ENCODE measurements at regions not wholly inside any gene's neighbourhood (a gene's known extent, or its start where the extent isn't known, plus 50 kb on each side); places are given as distances from the start of the nearest gene placed in this dataset.

GRCh38 chr10:3867454-3868270, 82.7 kb upstream of the KLF6 start:
- CTCF ChIA-PET = no interaction called here
- POLR2A ChIA-PET = interaction anchor here (0.6 to 2.6 kb wide), 5 partner anchors 16 to 647 kb away, joined by 3 to 29 read pairs (median 11); partner anchors contain the start of gene KLF6

GRCh38 chr10:3866332-3866731, 81.3 kb upstream of the KLF6 start:
- ChIA-PET POLR2A (interaction anchor here (0.6 to 2.6 kb wide), 9 partner anchors 9 to 126 kb away, joined by 3 to 29 read pairs (median 5); partner anchors contain the start of gene KLF6), CTCF (interaction anchor here (1.1 to 1.9 kb wide), 5 partner anchors 10 to 265 kb away, joined by 3 to 10 read pairs (median 6); no protein-coding TSS in a partner anchor)

GRCh38 chr10:3865565-3865964, 80.6 kb upstream of the KLF6 start:
- CTCF ChIA-PET = interaction anchor here (0.6 to 1.9 kb wide), 7 partner anchors 9 to 265 kb away, joined by 3 to 10 read pairs (median 5); no protein-coding TSS in a partner anchor

GRCh38 chr10:3861795-3862194, 76.8 kb upstream of the KLF6 start:
- ChIA-PET CTCF (no interaction called here), POLR2A (no interaction called here)

More at GRCh38 chr10:3865565-3865964, 80.6 kb upstream of the KLF6 start:
- POLR2A ChIA-PET = interaction anchor here (0.6 to 2.6 kb wide), 12 partner anchors 10 to 201 kb away, joined by 3 to 29 read pairs (median 3); partner anchors contain the start of gene KLF6

GRCh38 chr10:3858051-3858845, 73.2 kb upstream of the KLF6 start:
- POLR2A ChIA-PET = no interaction called here
- CTCF ChIA-PET = no interaction called here

- ChIA-PET POLR2A (no interaction called here), CTCF (interaction anchor here (1.9 kb wide), 1 partner anchor 8 kb away, joined by 8 read pairs; no protein-coding TSS in a partner anchor)
Observed at GRCh38 chr10:3857318-3857717, 72.3 kb upstream of the KLF6 start.

GRCh38 chr10:3856593-3856992, 71.6 kb upstream of the KLF6 start:
- POLR2A ChIA-PET = no interaction called here
- CTCF ChIA-PET = interaction anchor here (1.9 kb wide), 1 partner anchor 9 kb away, joined by 8 read pairs; no protein-coding TSS in a partner anchor

- POLR2A ChIA-PET = interaction anchor here (0.6 to 3.8 kb wide), 4 partner anchors 11 to 70 kb away, joined by 3 to 46 read pairs (median 3); partner anchors contain the start of gene KLF6
- CTCF ChIA-PET = interaction anchor here (0.6 to 1.5 kb wide), 4 partner anchors 12 to 627 kb away, joined by 3 to 6 read pairs (median 3); no protein-coding TSS in a partner anchor
Observed at GRCh38 chr10:3853547-3854303, 68.7 kb upstream of the KLF6 start.

- POLR2A ChIA-PET = interaction anchor here (0.7 to 3.8 kb wide), 4 partner anchors 12 to 69 kb away, joined by 3 to 46 read pairs (median 6); partner anchors contain the start of gene KLF6
- CTCF ChIA-PET = interaction anchor here (1.2 to 1.6 kb wide), 4 partner anchors 11 to 83 kb away, joined by 3 read pairs; no protein-coding TSS in a partner anchor
Observed at GRCh38 chr10:3853016-3853415, 68.0 kb upstream of the KLF6 start.

- POLR2A ChIA-PET = interaction anchor here (0.6 to 3.8 kb wide), 10 partner anchors 13 to 94 kb away, joined by 3 to 46 read pairs (median 4); partner anchors contain the start of gene KLF6
Observed at GRCh38 chr10:3852147-3852904, 67.3 kb upstream of the KLF6 start.

GRCh38 chr10:3850999-3851937, 66.3 kb upstream of the KLF6 start:
- ChIA-PET CTCF (interaction anchor here (1.6 to 2.2 kb wide), 3 partner anchors 15 to 81 kb away, joined by 3 to 10 read pairs (median 8); no protein-coding TSS in a partner anchor), POLR2A (interaction anchor here (0.6 to 3.8 kb wide), 10 partner anchors 14 to 371 kb away, joined by 3 to 46 read pairs (median 4); partner anchors contain the start of gene KLF6)

More at GRCh38 chr10:3852147-3852904, 67.3 kb upstream of the KLF6 start:
- CTCF ChIA-PET = interaction anchor here (1.3 to 2.2 kb wide), 5 partner anchors 10 to 82 kb away, joined by 3 to 10 read pairs (median 3); no protein-coding TSS in a partner anchor

GRCh38 chr10:3848775-3849635, 64.0 kb upstream of the KLF6 start:
- ChIA-PET CTCF (no interaction called here), POLR2A (no interaction called here)

GRCh38 chr10:3848005-3848774, 63.2 kb upstream of the KLF6 start:
- POLR2A ChIA-PET = no interaction called here
- CTCF ChIA-PET = no interaction called here

- ChIA-PET CTCF (interaction anchor here (0.7 kb wide), 1 partner anchor 55 kb away, joined by 3 read pairs; no protein-coding TSS in a partner anchor), POLR2A (no interaction called here)
Observed at GRCh38 chr10:3846736-3847135, 61.7 kb upstream of the KLF6 start.

- POLR2A ChIA-PET = no interaction called here
- CTCF ChIA-PET = no interaction called here
Observed at GRCh38 chr10:3844491-3845025, 59.5 kb upstream of the KLF6 start.

Measured in activated CD8-positive, alpha-beta memory T cell treated with anti-CD3 and anti-CD28 coated beads for 36 hours (primary cell).